PC-3 (cell line): ENCODE measurements at regions not wholly inside any gene's neighbourhood (a gene's known extent, or its start where the extent isn't known, plus 50 kb on each side); places are given as distances from the start of the nearest gene placed in this dataset.

Experiments
- ATAC-seq: fragments of 200-7000 bp; cut with Tn5 transposase; 2 replicates; pipeline ENCODE4 v1.9.1; 2020; ENCODE audit warnings: mild to moderate bottlenecking, moderate library complexity
- BruUV-seq: library from RNA; stranded (reverse); fragments of 400-500 nt; replicated peaks from 2 replicates; lab custom pipeline; 2021; lab: Mats Ljungman, UMichigan
- CTCF ChIA-PET: fragments of 300-600 bp; sonication (Branson Sonifier 250); formaldehyde crosslinking; loops from one replicate; lab custom pipeline; 2022; ENCODE audit warnings: antibody characterized with exemption; lab: Charles Lee
- POLR2A ChIA-PET: fragments of 300-600 bp; sonication (Branson Sonifier 250); formaldehyde crosslinking; loops from one replicate; lab custom pipeline; 2022; ENCODE audit warnings: antibody characterized with exemption; ENCODE audit not compliant: unreplicated experiment; lab: Charles Lee
- DNase-seq: peaks from one replicate; pipeline ENCODE4 v3.0.0-alpha.2; 2015
- H2AFZ ChIP-seq: fragments of 300-600 bp; sonication (generic); 2 replicates; pipeline ENCODE4 v1.6.0; 2016; ENCODE audit warnings: antibody characterized with exemption, low read length
- H3F3A ChIP-seq: fragments of 300-600 bp; sonication (generic); one replicate; pipeline ENCODE4 v1.6.0; 2017; ENCODE audit warnings: antibody characterized with exemption, low read length, control low read depth, mild to moderate bottlenecking; ENCODE audit not compliant: unreplicated experiment
- H3K27ac ChIP-seq: fragments of 300-600 bp; sonication (generic); 2 replicates; pipeline ENCODE4 v1.5.1; 2016; ENCODE audit warnings: mild to moderate bottlenecking, low read length
- H3K27me3 ChIP-seq: fragments of 300-600 bp; sonication (generic); 2 replicates; pipeline ENCODE4 v1.6.1; 2016; ENCODE audit warnings: low read length, mixed read lengths
- H3K36me3 ChIP-seq: fragments of 300-600 bp; sonication (generic); 2 replicates; pipeline ENCODE4 v1.6.1; 2016; ENCODE audit warnings: low read depth, mixed run types, low read length, mixed read lengths
- H3K4me1 ChIP-seq: fragments of 300-600 bp; sonication (generic); 2 replicates; pipeline ENCODE4 v1.5.1; 2016; ENCODE audit warnings: low read length; ENCODE audit not compliant: insufficient read depth
- H3K4me2 ChIP-seq: fragments of 300-600 bp; sonication (generic); 2 replicates; pipeline ENCODE4 v1.6.0; 2016; ENCODE audit warnings: low read length
- H3K4me3 ChIP-seq: fragments of 300-600 bp; sonication (generic); 2 replicates; pipeline ENCODE4 v1.5.1; 2016; ENCODE audit warnings: mild to moderate bottlenecking, low read length, mixed read lengths
- H3K79me2 ChIP-seq: fragments of 300-600 bp; sonication (generic); 2 replicates; pipeline ENCODE4 v1.6.1; 2017; ENCODE audit warnings: low read length, mixed read lengths
- H3K9ac ChIP-seq: fragments of 300-600 bp; sonication (generic); 2 replicates; pipeline ENCODE4 v1.6.0; 2016; ENCODE audit warnings: mild to moderate bottlenecking, low read length
- H3K9me2 ChIP-seq: fragments of 300-600 bp; sonication (generic); replicated peaks from 2 replicates; pipeline ENCODE4 v1.6.1; 2016; ENCODE audit warnings: mixed run types, low read length, mixed read lengths
- H3K9me3 ChIP-seq: fragments of 300-600 bp; sonication (generic); 2 replicates; pipeline ENCODE4 v1.6.1; 2016; ENCODE audit warnings: low read length, mixed read lengths
- H4K20me1 ChIP-seq: fragments of 300-600 bp; sonication (generic); 2 replicates; pipeline ENCODE4 v1.6.1; 2016; ENCODE audit warnings: low read length, mixed read lengths
- EZH2 ChIP-seq: fragments of 300-600 bp; sonication (generic); IDR thresholded peaks from one replicate; pipeline ENCODE4 v1.6.1; 2017; ENCODE audit warnings: antibody characterized with exemption, mild to moderate bottlenecking, low read length; ENCODE audit not compliant: unreplicated experiment
- EZH2phosphoT487 ChIP-seq: fragments of 300-600 bp; sonication (generic); IDR thresholded peaks from 2 replicates; pipeline ENCODE4 v1.6.1; 2018; ENCODE audit warnings: mild to moderate bottlenecking, antibody characterized with exemption, low read length, borderline replicate concordance
- intact Hi-C: fragments of 100-400 bp; cut with micrococcal nuclease; formaldehyde crosslinking; loops from 2 replicates; pipeline ENCODE4 v1.9.0; 2023
- TF ChIP-seq, protein P1 (sequence below): fragments of 300-600 bp; sonication (generic); conservative IDR thresholded peaks from 2 replicates; pipeline ENCODE4 v1.5.1; 2017; ENCODE audit warnings: antibody characterized with exemption, low read depth, mild to moderate bottlenecking, low read length

DNA sequence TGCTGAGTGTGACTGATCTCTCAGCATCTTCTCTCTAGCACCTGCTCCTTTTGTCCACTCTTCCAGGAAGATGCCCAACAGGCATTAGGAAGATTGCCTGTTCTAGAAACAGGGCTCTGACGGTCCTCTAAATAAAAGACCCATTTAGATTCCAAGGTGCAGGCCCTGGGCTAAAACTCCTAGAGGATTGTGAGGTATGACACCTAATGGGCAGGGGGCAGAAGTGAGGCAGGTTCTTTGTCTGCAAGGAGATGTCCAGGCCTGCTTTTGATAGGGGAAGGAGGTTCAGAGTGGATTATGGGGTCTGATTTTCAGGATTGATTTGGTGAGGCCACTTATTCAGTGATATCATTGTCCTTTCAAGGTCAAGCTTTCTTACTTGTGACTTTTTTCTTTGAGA is 140.8 kb upstream of the TRPC7 start:
- DNase-seq (no peak), ATAC-seq (no peak)
- Histone ChIP-seq H3K27ac (no peak overlapping the region), H3K27me3 (no peaks in the 10 kb centered on the region), H3K9ac (no peak overlapping the region), H3K36me3 (no peaks in the 10 kb centered on the region), H3K4me1 (no peaks in the 10 kb centered on the region), H3K9me2 (no peaks in the 10 kb centered on the region), H3K9me3 (no peaks in the 10 kb centered on the region), H2AFZ (no peak overlapping the region), H3K4me3 (no peak overlapping the region), H3F3A (no peaks in the 10 kb centered on the region), H4K20me1 (no peaks in the 10 kb centered on the region), H3K79me2 (no peaks in the 10 kb centered on the region), H3K4me2 (no peak overlapping the region)
- TF ChIP-seq, protein P1, sequence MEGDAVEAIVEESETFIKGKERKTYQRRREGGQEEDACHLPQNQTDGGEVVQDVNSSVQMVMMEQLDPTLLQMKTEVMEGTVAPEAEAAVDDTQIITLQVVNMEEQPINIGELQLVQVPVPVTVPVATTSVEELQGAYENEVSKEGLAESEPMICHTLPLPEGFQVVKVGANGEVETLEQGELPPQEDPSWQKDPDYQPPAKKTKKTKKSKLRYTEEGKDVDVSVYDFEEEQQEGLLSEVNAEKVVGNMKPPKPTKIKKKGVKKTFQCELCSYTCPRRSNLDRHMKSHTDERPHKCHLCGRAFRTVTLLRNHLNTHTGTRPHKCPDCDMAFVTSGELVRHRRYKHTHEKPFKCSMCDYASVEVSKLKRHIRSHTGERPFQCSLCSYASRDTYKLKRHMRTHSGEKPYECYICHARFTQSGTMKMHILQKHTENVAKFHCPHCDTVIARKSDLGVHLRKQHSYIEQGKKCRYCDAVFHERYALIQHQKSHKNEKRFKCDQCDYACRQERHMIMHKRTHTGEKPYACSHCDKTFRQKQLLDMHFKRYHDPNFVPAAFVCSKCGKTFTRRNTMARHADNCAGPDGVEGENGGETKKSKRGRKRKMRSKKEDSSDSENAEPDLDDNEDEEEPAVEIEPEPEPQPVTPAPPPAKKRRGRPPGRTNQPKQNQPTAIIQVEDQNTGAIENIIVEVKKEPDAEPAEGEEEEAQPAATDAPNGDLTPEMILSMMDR: no peak
- TF ChIP-seq EZH2 (no peak), EZH2phosphoT487 (no peak)
- CTCF ChIA-PET: no interaction called here
- POLR2A ChIA-PET: no interaction called here
- intact Hi-C loops: no loop called here
- no TSS peak for BruUV-seq

DNA sequence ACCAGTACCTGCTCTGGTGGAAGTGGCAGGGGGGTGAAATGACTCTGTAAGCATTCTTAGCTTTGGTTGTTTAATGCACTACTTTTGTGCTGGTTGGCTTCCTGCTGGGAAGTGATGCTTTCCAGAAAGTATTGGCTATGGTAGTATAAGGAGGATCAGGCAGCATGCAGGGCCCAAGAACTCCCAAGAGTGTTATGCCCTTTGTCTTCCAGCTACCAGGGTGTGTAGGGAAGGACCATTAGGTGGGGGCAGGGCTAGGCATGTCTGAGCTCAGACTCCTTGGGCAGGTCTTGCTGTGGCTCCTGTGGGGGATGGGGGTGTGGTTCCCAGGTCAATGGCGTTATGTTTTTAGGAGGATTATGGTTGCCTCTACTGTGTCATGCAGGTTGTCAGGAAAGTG is 135.8 kb upstream of the TRPC7 start:
- intact Hi-C loops: no loop called here
- POLR2A ChIA-PET: no interaction called here
- Histone ChIP-seq H3K9ac (no peak overlapping the region), H4K20me1 (no peaks in the 10 kb centered on the region), H3K27me3 (no peaks in the 10 kb centered on the region), H3K9me3 (no peaks in the 10 kb centered on the region), H3K27ac (no peak overlapping the region), H3K4me3 (no peak overlapping the region), H3K9me2 (no peaks in the 10 kb centered on the region), H3K79me2 (no peaks in the 10 kb centered on the region), H3F3A (no peaks in the 10 kb centered on the region), H3K36me3 (no peaks in the 10 kb centered on the region), H3K4me2 (no peak overlapping the region), H3K4me1 (no peaks in the 10 kb centered on the region), H2AFZ (no peak overlapping the region)
- CTCF ChIA-PET: no interaction called here
- TF ChIP-seq EZH2phosphoT487 (no peak), EZH2 (no peak)
- TF ChIP-seq, protein P1: no peak
- no peak for DNase-seq
- no TSS peak for BruUV-seq
- no peak for ATAC-seq

GRCh38 chr5:136492587-136492986 is 127.2 kb upstream of the TRPC7 start:
- no peak overlapping the region for H3K27ac ChIP-seq
- H3K9me2 ChIP-seq: no peaks in the 10 kb centered on the region
- H3K36me3 ChIP-seq: no peaks in the 10 kb centered on the region
- H3K4me2 ChIP-seq: no peak overlapping the region
- no peaks in the 10 kb centered on the region for H4K20me1 ChIP-seq
- ChIA-PET CTCF (no interaction called here), POLR2A (no interaction called here)
- ATAC-seq (no peak), DNase-seq (no peak)
- no TSS peak for BruUV-seq
- intact Hi-C loops: no loop called here
- H3K4me3 ChIP-seq: no peak overlapping the region
- no peaks in the 10 kb centered on the region for H3F3A ChIP-seq
- TF ChIP-seq EZH2 (no peak), EZH2phosphoT487 (no peak)
- TF ChIP-seq, protein P1: no peak
- H3K27me3 ChIP-seq: no peaks in the 10 kb centered on the region
- H3K9me3 ChIP-seq: no peaks in the 10 kb centered on the region
- H3K4me1 ChIP-seq: no peaks in the 10 kb centered on the region
- no peak overlapping the region for H3K9ac ChIP-seq
- no peak overlapping the region for H2AFZ ChIP-seq
- H3K79me2 ChIP-seq: no peaks in the 10 kb centered on the region
